ENCODE measurements at regions not wholly inside any gene's neighbourhood (a gene's known extent, or its start where the extent isn't known, plus 50 kb on each side); places are given as distances from the start of the nearest gene placed in this dataset.
"Not testable (repeated sequence)": the region's sequence is repeated elsewhere in the genome, so short reads cannot be mapped to it uniquely, and the experiment has no call there.

- intact Hi-C loops (cut with micrococcal nuclease) (no loop called here), dilution Hi-C loops (cut with MboI; ENCODE audit: extremely low pct_ligation_motif_present, low sequenced_read_pairs) (no loop called here)
- no peak overlapping the region for H2AFZ ChIP-seq (ENCODE audit: low read depth, low read length)
- no peaks in the 10 kb centered on the region for H3K9me1 ChIP-seq (replicated peaks; ENCODE audit: control insufficient read depth, extremely low read depth, insufficient read depth, low read length)
- H3K4me3 ChIP-seq (replicated peaks in 1 of 3; ENCODE audit: insufficient read depth in 1 of 3, low read depth in 1 of 3, low read length in 3 of 3) = no peak overlapping the region
- ChIA-PET POLR2A (no interaction called here), CTCF (no interaction called here)
- no peaks in the 10 kb centered on the region for H4K20me1 ChIP-seq (replicated peaks; ENCODE audit: control insufficient read depth, extremely low read depth, insufficient read depth, low read length)
- FAIRE-seq = no peak
- H3K4me1 ChIP-seq (ENCODE audit: control insufficient read depth, extremely low read depth, insufficient read depth, low read length) = no peaks in the 10 kb centered on the region
- TF ChIP-seq POLR2A (IDR thresholded peaks at IDR 0.05; ENCODE audit: low read depth, low read length) (no peak), EZH2 (IDR thresholded peaks at IDR 0.05; ENCODE audit: borderline replicate concordance, low read depth, low read length, severe bottlenecking) (no peak), MAX (IDR thresholded peaks at IDR 0.05; ENCODE audit: insufficient read depth, insufficient read length) (no peak), CTCF (IDR thresholded peaks at IDR 0.05; ENCODE audit: extremely low read depth in 1 of 2, insufficient read depth in 1 of 2, low read depth in 1 of 2, low read length in 2 of 2) (no peak), MYC (IDR thresholded peaks at IDR 0.05; ENCODE audit: low read depth, low read length) (no peak)
- H3K36me3 ChIP-seq (ENCODE audit: control insufficient read depth in 2 of 2, extremely low read depth in 1 of 2, insufficient read depth in 2 of 2, low read length in 2 of 2) = no peaks in the 10 kb centered on the region
- no peaks in the 10 kb centered on the region for H3K27me3 ChIP-seq (ENCODE audit: control insufficient read depth in 2 of 2, insufficient read depth in 2 of 2, low read length in 2 of 2)
- H3K9ac ChIP-seq (replicated peaks; ENCODE audit: extremely low read depth, insufficient read depth, low read length) = no peak overlapping the region
- no TSS peak for BruUV-seq (replicated peaks)
- no peaks in the 10 kb centered on the region for H3K79me2 ChIP-seq (ENCODE audit: control insufficient read depth, insufficient read depth, low read length)
- no peak overlapping the region for H3K4me2 ChIP-seq (ENCODE audit: insufficient read depth, low read length)
- no peak for DNase-seq (ENCODE audit: low read depth, low spot score)
- H3K27ac ChIP-seq (ENCODE audit: insufficient read depth, low read depth, low read length) = no peak overlapping the region
- H3K9me3 ChIP-seq (replicated peaks; ENCODE audit: control insufficient read depth, insufficient read depth, low read length) = no peaks in the 10 kb centered on the region
Measured at GRCh38 chr1:163589735-163590134, 268.0 kb downstream of the NUF2 start.

GRCh38 chr1:163591131-163591530 is 269.4 kb downstream of the NUF2 start:
- FAIRE-seq; H3K9ac ChIP-seq (replicated peaks; ENCODE audit: extremely low read depth, insufficient read depth, low read length); H3K9me3 ChIP-seq (replicated peaks; ENCODE audit: control insufficient read depth, insufficient read depth, low read length); CTCF ChIA-PET; H3K4me1 ChIP-seq (ENCODE audit: control insufficient read depth, extremely low read depth, insufficient read depth, low read length); H4K20me1 ChIP-seq (replicated peaks; ENCODE audit: control insufficient read depth, extremely low read depth, insufficient read depth, low read length); H3K79me2 ChIP-seq (ENCODE audit: control insufficient read depth, insufficient read depth, low read length); H3K27me3 ChIP-seq (ENCODE audit: control insufficient read depth in 2 of 2, insufficient read depth in 2 of 2, low read length in 2 of 2); H3K4me2 ChIP-seq (ENCODE audit: insufficient read depth, low read length); H3K36me3 ChIP-seq (ENCODE audit: control insufficient read depth in 2 of 2, extremely low read depth in 1 of 2, insufficient read depth in 2 of 2, low read length in 2 of 2); POLR2A ChIA-PET; H3K4me3 ChIP-seq (replicated peaks in 1 of 3; ENCODE audit: insufficient read depth in 1 of 3, low read depth in 1 of 3, low read length in 3 of 3); H3K9me1 ChIP-seq (replicated peaks; ENCODE audit: control insufficient read depth, extremely low read depth, insufficient read depth, low read length); dilution Hi-C loops (cut with MboI; ENCODE audit: extremely low pct_ligation_motif_present, low sequenced_read_pairs); BruUV-seq (replicated peaks); H3K27ac ChIP-seq (ENCODE audit: insufficient read depth, low read depth, low read length); DNase-seq (ENCODE audit: low read depth, low spot score); intact Hi-C loops (cut with micrococcal nuclease); H2AFZ ChIP-seq (ENCODE audit: low read depth, low read length): not testable (repeated sequence)

GRCh38 chr1:163592623-163593022 is 270.9 kb downstream of the NUF2 start:
- H4K20me1 ChIP-seq (replicated peaks; ENCODE audit: control insufficient read depth, extremely low read depth, insufficient read depth, low read length); H3K9ac ChIP-seq (replicated peaks; ENCODE audit: extremely low read depth, insufficient read depth, low read length); H3K4me2 ChIP-seq (ENCODE audit: insufficient read depth, low read length); H3K36me3 ChIP-seq (ENCODE audit: control insufficient read depth in 2 of 2, extremely low read depth in 1 of 2, insufficient read depth in 2 of 2, low read length in 2 of 2); H3K4me3 ChIP-seq (replicated peaks in 1 of 3; ENCODE audit: insufficient read depth in 1 of 3, low read depth in 1 of 3, low read length in 3 of 3); H3K9me1 ChIP-seq (replicated peaks; ENCODE audit: control insufficient read depth, extremely low read depth, insufficient read depth, low read length); H3K4me1 ChIP-seq (ENCODE audit: control insufficient read depth, extremely low read depth, insufficient read depth, low read length); H3K79me2 ChIP-seq (ENCODE audit: control insufficient read depth, insufficient read depth, low read length); dilution Hi-C loops (cut with MboI; ENCODE audit: extremely low pct_ligation_motif_present, low sequenced_read_pairs); CTCF ChIA-PET; BruUV-seq (replicated peaks); FAIRE-seq; intact Hi-C loops (cut with micrococcal nuclease); POLR2A ChIA-PET; H3K27ac ChIP-seq (ENCODE audit: insufficient read depth, low read depth, low read length); H2AFZ ChIP-seq (ENCODE audit: low read depth, low read length); DNase-seq (ENCODE audit: low read depth, low spot score); H3K27me3 ChIP-seq (ENCODE audit: control insufficient read depth in 2 of 2, insufficient read depth in 2 of 2, low read length in 2 of 2); H3K9me3 ChIP-seq (replicated peaks; ENCODE audit: control insufficient read depth, insufficient read depth, low read length): not testable (repeated sequence)
